ENCODE measurements at regions not wholly inside any gene's neighbourhood (a gene's known extent, or its start where the extent isn't known, plus 50 kb on each side); places are given as distances from the start of the nearest gene placed in this dataset.

DNA sequence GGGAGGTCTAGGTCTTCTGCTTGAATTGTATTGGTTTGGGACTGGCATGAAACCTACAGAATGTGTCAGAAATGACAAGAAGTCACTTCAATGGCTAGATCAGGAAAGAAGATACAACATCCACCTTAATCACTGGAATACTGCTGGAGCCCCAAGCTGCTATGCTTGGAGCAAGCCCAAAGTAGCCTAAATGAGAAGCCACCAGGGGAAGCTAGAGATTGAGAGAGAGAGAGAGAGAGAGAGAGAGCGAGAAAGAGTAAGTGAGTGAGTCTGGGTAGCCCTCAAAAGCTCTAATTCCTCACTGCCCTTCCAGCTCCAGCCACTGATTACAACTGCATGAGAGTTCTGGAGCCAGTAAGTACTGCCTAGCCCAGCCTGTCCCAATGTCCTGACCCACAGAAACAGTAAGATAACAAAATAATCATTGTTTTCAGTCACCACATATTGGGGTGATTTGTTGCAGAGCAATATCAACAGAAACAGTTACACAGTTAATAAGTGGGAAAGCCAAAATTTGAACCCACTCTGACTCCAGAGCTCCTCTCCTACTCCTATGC is 529.2 kb upstream of the GOLIM4 start:
- Histone ChIP-seq H2AFZ (ENCODE audit: low read depth, low read length) (no peak overlapping the region), H3K36me3 (ENCODE audit: insufficient read depth, low read length) (no peaks in the 10 kb centered on the region), H3K9me2 (ENCODE audit: insufficient read depth, low read length) (no peaks in the 10 kb centered on the region), H3K4me2 (ENCODE audit: low read length) (no peak overlapping the region), H3F3A (ENCODE audit: insufficient read depth, low read length, poor library complexity, severe bottlenecking) (no peaks in the 10 kb centered on the region), H3K4me3 (ENCODE audit: low read length) (no peak overlapping the region), H3K27me3 (ENCODE audit: insufficient read depth, low read depth, low read length) (no peaks in the 10 kb centered on the region), H3K27ac (ENCODE audit: low read length) (no peak overlapping the region), H4K20me1 (ENCODE audit: insufficient read depth) (no peaks in the 10 kb centered on the region), H3K9ac (ENCODE audit: low read length) (no peak overlapping the region), H3K79me2 (replicated peaks; ENCODE audit: insufficient read depth, low read length) (no peaks in the 10 kb centered on the region), H3K9me3 (ENCODE audit: low read length) (no peaks in the 10 kb centered on the region)
- no peak for TF ChIP-seq EP300 (conservative IDR thresholded peaks at IDR 0.05; ENCODE audit: poor library complexity, severe bottlenecking)
- no peak for TF ChIP-seq SMC3 (conservative IDR thresholded peaks at IDR 0.05; ENCODE audit: poor library complexity)
- TF ChIP-seq, protein P1, sequence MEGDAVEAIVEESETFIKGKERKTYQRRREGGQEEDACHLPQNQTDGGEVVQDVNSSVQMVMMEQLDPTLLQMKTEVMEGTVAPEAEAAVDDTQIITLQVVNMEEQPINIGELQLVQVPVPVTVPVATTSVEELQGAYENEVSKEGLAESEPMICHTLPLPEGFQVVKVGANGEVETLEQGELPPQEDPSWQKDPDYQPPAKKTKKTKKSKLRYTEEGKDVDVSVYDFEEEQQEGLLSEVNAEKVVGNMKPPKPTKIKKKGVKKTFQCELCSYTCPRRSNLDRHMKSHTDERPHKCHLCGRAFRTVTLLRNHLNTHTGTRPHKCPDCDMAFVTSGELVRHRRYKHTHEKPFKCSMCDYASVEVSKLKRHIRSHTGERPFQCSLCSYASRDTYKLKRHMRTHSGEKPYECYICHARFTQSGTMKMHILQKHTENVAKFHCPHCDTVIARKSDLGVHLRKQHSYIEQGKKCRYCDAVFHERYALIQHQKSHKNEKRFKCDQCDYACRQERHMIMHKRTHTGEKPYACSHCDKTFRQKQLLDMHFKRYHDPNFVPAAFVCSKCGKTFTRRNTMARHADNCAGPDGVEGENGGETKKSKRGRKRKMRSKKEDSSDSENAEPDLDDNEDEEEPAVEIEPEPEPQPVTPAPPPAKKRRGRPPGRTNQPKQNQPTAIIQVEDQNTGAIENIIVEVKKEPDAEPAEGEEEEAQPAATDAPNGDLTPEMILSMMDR (IDR thresholded peaks at IDR 0.05; ENCODE audit: poor library complexity, severe bottlenecking), result no peak
- TF ChIP-seq MXI1 (conservative IDR thresholded peaks at IDR 0.05; ENCODE audit: poor library complexity, severe bottlenecking), result no peak
- TF ChIP-seq, protein P2, sequence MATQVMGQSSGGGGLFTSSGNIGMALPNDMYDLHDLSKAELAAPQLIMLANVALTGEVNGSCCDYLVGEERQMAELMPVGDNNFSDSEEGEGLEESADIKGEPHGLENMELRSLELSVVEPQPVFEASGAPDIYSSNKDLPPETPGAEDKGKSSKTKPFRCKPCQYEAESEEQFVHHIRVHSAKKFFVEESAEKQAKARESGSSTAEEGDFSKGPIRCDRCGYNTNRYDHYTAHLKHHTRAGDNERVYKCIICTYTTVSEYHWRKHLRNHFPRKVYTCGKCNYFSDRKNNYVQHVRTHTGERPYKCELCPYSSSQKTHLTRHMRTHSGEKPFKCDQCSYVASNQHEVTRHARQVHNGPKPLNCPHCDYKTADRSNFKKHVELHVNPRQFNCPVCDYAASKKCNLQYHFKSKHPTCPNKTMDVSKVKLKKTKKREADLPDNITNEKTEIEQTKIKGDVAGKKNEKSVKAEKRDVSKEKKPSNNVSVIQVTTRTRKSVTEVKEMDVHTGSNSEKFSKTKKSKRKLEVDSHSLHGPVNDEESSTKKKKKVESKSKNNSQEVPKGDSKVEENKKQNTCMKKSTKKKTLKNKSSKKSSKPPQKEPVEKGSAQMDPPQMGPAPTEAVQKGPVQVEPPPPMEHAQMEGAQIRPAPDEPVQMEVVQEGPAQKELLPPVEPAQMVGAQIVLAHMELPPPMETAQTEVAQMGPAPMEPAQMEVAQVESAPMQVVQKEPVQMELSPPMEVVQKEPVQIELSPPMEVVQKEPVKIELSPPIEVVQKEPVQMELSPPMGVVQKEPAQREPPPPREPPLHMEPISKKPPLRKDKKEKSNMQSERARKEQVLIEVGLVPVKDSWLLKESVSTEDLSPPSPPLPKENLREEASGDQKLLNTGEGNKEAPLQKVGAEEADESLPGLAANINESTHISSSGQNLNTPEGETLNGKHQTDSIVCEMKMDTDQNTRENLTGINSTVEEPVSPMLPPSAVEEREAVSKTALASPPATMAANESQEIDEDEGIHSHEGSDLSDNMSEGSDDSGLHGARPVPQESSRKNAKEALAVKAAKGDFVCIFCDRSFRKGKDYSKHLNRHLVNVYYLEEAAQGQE (IDR thresholded peaks at IDR 0.05; ENCODE audit: borderline replicate concordance), result no peak

DNA sequence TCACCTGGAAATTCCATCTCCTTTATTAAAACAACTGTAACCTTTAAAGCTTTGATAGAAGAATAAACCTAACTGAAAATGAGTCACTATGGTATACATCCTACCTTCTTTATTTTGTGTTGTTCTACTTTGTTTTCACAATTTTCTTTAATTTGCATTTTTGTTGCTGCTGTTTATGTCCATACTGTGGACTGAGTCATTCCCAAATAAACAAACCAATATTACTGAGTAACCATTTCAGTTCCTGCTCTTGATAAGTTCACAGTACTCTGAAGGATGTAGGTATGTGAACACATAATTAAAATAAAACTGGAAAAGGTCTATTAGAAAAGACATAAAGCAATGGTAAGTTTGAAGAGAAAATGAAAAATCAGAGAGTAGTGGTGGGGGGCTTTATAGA is 528.5 kb upstream of the GOLIM4 start:
- Histone ChIP-seq H3K4me2 (ENCODE audit: low read length) (no peak overlapping the region), H3K9me2 (ENCODE audit: insufficient read depth, low read length) (no peaks in the 10 kb centered on the region), H3K79me2 (replicated peaks; ENCODE audit: insufficient read depth, low read length) (no peaks in the 10 kb centered on the region), H3K27me3 (ENCODE audit: insufficient read depth, low read depth, low read length) (no peaks in the 10 kb centered on the region), H3K9me3 (ENCODE audit: low read length) (no peaks in the 10 kb centered on the region), H3K9ac (ENCODE audit: low read length) (no peak overlapping the region), H3K36me3 (ENCODE audit: insufficient read depth, low read length) (no peaks in the 10 kb centered on the region), H3K4me3 (ENCODE audit: low read length) (no peak overlapping the region), H3F3A (ENCODE audit: insufficient read depth, low read length, poor library complexity, severe bottlenecking) (no peaks in the 10 kb centered on the region), H4K20me1 (ENCODE audit: insufficient read depth) (no peaks in the 10 kb centered on the region), H3K27ac (ENCODE audit: low read length) (no peak overlapping the region), H2AFZ (ENCODE audit: low read depth, low read length) (no peak overlapping the region)
- TF ChIP-seq SMC3 (conservative IDR thresholded peaks at IDR 0.05; ENCODE audit: poor library complexity) (no peak), RAD21 (conservative IDR thresholded peaks at IDR 0.05) (no peak), TAF1 (IDR thresholded peaks at IDR 0.05; ENCODE audit: low read depth) (no peak), MXI1 (conservative IDR thresholded peaks at IDR 0.05; ENCODE audit: poor library complexity, severe bottlenecking) (no peak), POLR2AphosphoS5 (IDR thresholded peaks at IDR 0.05) (no peak), EZH2 (IDR thresholded peaks at IDR 0.05; ENCODE audit: borderline replicate concordance, insufficient read depth, low read length, poor library complexity, severe bottlenecking) (no peak), EP300 (conservative IDR thresholded peaks at IDR 0.05; ENCODE audit: poor library complexity, severe bottlenecking) (no peak)
- TF ChIP-seq, protein P2 (IDR thresholded peaks at IDR 0.05; ENCODE audit: borderline replicate concordance), result no peak
- TF ChIP-seq, protein P1 (IDR thresholded peaks at IDR 0.05; ENCODE audit: poor library complexity, severe bottlenecking), result no peak
